ENCODE measurements at regions not wholly inside any gene's neighbourhood (a gene's known extent, or its start where the extent isn't known, plus 50 kb on each side); places are given as distances from the start of the nearest gene placed in this dataset.

DNA sequence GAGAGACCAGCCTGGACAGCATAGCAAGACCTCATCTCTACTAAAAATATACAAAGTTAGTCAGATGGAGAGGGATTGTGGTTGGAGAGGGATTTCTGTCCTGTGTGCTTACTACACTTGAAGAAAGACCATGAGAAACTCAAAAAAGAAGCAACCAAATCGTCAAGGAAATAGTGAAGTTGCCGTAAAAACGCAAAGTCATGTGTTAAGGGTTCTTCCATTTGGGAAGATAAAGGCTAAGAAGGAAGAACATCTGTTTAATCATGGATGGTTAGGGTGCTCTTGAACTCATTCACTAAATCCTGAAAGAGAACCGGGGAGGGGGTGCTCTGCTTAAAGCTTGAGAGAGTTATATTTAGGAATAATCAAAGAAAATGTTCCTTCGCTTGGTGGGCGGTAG, 59.8 kb upstream of the KDM7A start:
- 80 to 90% (median 82%) methylated on average over 6 of the region's 6 CpGs for WGBS, 3 donors
- H3K9me3 ChIP-seq (ENCODE audit: control insufficient read depth in 2 of 2, insufficient read depth in 1 of 2, low read depth in 1 of 2, low read length in 1 of 2): no peaks in the 10 kb centered on the region
- peaks cover 2 to 56% (median 10%) of the 10 kb centered on the region in 3 donors for H3K4me1 ChIP-seq (ENCODE audit: control insufficient read depth in 3 of 3, insufficient read depth in 2 of 3, low read depth in 1 of 3, low read length in 2 of 3)
- no peak overlapping the region for H3K4me3 ChIP-seq (ENCODE audit: low read depth in 1 of 3, low read length in 3 of 3)
- no peak for FAIRE-seq
- H3K27ac ChIP-seq (ENCODE audit: low read depth in 1 of 3, low read length in 2 of 3): no peak overlapping the region
- no peaks in the 10 kb centered on the region for H3K27me3 ChIP-seq (ENCODE audit: control insufficient read depth in 3 of 3, insufficient read depth in 3 of 3, low read length in 3 of 3)
- no peaks in the 10 kb centered on the region for H3K36me3 ChIP-seq (ENCODE audit: control insufficient read depth in 3 of 3, insufficient read depth in 2 of 3, low read depth in 1 of 3, low read length in 3 of 3)
- no peak for DNase-seq

DNA sequence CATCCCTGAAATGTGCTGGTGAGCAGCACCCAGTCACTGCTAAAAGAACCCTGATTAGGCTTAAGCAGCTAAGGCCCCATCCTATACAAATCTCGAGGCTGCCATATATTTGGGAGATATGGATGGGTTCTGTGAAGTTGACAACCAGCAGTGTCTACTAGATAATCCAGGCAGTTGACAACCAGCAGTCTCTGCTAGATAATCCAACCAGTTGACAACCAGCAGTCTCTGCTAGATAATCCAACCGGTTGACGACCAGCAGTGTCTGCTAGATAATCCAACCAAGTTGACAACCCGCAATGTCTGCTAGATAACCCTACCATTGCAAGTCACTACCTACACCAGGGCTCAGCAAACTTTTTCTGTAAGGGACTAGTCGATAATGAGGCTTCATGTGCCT, 58.3 kb upstream of the KDM7A start:
- Histone ChIP-seq H3K9me3 (ENCODE audit: control insufficient read depth in 2 of 2, insufficient read depth in 1 of 2, low read depth in 1 of 2, low read length in 1 of 2) (no peaks in the 10 kb centered on the region), H3K27me3 (ENCODE audit: control insufficient read depth in 3 of 3, insufficient read depth in 3 of 3, low read length in 3 of 3) (no peaks in the 10 kb centered on the region), H3K36me3 (ENCODE audit: control insufficient read depth in 3 of 3, insufficient read depth in 2 of 3, low read depth in 1 of 3, low read length in 3 of 3) (no peaks in the 10 kb centered on the region), H3K4me3 (ENCODE audit: low read depth in 1 of 3, low read length in 3 of 3) (no peak overlapping the region), H3K27ac (ENCODE audit: low read depth in 1 of 3, low read length in 2 of 3) (no peak overlapping the region), H3K4me1 (ENCODE audit: control insufficient read depth in 3 of 3, insufficient read depth in 2 of 3, low read depth in 1 of 3, low read length in 2 of 3) (peaks cover 0 to 48% (median 8%) of the 10 kb centered on the region in 3 donors)
- FAIRE-seq: no peak
- no peak for DNase-seq
- 83 to 97% (median 91%) methylated on average over 5 of the region's 5 CpGs for WGBS, 3 donors

DNA sequence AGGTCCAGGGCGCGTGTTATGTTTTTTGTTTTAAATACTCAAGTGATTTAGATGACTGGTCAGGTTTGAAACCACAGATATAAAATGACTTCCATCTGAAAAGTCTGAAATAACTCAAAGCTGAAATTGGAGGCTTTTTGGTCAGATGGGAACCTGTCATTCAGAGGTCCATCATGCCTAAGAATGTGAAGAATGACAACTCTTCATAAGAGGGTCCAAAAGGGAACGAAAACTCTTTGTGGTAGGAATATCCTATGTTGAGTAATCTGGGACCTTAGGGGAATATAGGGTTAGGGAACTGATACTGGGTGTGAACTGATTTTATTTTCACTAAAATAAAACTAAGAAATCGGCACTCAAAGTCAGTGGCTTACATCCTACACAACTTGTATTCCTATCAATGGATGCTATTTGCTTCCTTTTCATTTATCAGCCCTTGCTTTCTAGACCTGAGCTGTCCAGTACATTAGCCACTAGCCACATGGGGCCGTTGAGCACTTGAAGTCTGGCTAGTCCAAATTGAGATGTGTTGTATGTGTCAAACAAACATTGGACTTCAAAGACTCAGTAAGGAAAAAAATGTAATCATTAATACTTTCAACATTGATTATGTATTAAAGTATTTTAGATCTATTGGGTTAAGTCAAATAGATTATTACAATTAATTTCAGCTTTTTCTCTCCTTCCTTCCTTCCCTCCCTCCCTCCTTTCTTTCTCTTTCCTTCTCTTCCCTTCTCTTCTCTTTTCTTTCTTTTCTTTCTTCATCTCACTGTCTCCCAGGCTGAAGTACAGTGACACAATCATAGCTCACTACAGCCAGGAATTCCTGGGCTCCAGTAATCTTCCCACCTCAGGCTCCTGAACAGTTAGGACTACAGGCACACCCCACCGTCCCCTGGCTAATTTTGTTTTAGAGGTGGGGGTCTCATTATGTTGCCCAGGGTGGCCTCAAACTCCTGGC, 56.5 kb upstream of the KDM7A start:
- Histone ChIP-seq H3K4me3 (ENCODE audit: low read depth in 1 of 3, low read length in 3 of 3) (no peak overlapping the region), H3K27me3 (ENCODE audit: control insufficient read depth in 3 of 3, insufficient read depth in 3 of 3, low read length in 3 of 3) (no peaks in the 10 kb centered on the region), H3K9me3 (ENCODE audit: control insufficient read depth in 2 of 2, insufficient read depth in 1 of 2, low read depth in 1 of 2, low read length in 1 of 2) (no peaks in the 10 kb centered on the region), H3K4me1 (ENCODE audit: control insufficient read depth in 3 of 3, insufficient read depth in 2 of 3, low read depth in 1 of 3, low read length in 2 of 3) (peaks cover 0 to 39% (median 7%) of the 10 kb centered on the region in 3 donors), H3K36me3 (ENCODE audit: control insufficient read depth in 3 of 3, insufficient read depth in 2 of 3, low read depth in 1 of 3, low read length in 3 of 3) (no peaks in the 10 kb centered on the region), H3K27ac (ENCODE audit: low read depth in 1 of 3, low read length in 2 of 3) (peak overlapping the region; percentile 89 to 98 (median 98))
- DNase-seq (no peak), FAIRE-seq (no peak)
- WGBS, 3 donors: 66 to 76% (median 69%) methylated on average over 6 of the region's 6 CpGs

DNA sequence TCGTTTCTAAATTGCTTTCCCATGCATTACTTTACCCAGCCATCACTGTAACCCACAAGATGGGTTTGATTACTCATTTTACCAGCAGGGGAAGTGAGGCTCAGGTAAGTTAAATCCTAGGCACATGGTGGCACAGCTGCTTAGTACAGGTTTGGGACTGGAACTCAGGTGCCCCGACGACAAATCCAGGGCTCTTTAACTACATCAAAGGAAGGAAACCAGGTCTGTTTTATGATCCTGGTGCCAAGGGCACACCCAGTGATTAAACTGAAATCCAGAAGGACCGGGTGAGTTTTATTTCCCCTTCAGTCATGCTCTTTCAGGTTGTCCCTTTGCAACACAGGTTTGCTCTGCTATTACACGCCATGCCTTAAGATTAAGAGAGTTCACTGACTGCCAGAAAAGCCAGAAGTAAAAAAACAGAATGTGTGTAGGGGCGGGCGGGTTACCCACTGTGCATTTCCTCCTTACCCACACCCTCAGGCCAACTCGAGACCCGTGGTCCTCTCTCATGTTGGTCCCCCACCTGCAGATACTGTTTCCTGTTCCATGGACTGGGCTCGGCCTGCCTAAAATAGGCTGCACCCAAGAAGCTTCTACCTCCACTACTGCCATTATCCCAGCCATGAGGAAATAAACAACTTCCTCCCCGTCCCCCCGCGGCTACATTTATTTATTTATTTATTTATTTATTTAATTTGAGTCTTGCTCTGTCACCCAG, 55.1 kb upstream of the KDM7A start:
- H3K4me3 ChIP-seq (ENCODE audit: low read depth in 1 of 3, low read length in 3 of 3): peak overlapping the region in 2 of 3 donors; percentile 56 to 72
- WGBS, 3 donors: 2 to 26% (median 23%) methylated on average over 12 to 13 of the region's 13 CpGs
- FAIRE-seq (no peak), DNase-seq (peak in 1 of 2 donors; percentile 97)
- peak overlapping the region; percentile 89 to 98 (median 98) for H3K27ac ChIP-seq (ENCODE audit: low read depth in 1 of 3, low read length in 2 of 3)
- H3K36me3 ChIP-seq (ENCODE audit: control insufficient read depth in 3 of 3, insufficient read depth in 2 of 3, low read depth in 1 of 3, low read length in 3 of 3): no peaks in the 10 kb centered on the region
- H3K4me1 ChIP-seq (ENCODE audit: control insufficient read depth in 3 of 3, insufficient read depth in 2 of 3, low read depth in 1 of 3, low read length in 2 of 3): peaks cover 0 to 33% (median 7%) of the 10 kb centered on the region in 3 donors
- H3K9me3 ChIP-seq (ENCODE audit: control insufficient read depth in 2 of 2, insufficient read depth in 1 of 2, low read depth in 1 of 2, low read length in 1 of 2): no peaks in the 10 kb centered on the region
- no peaks in the 10 kb centered on the region for H3K27me3 ChIP-seq (ENCODE audit: control insufficient read depth in 3 of 3, insufficient read depth in 3 of 3, low read length in 3 of 3)

DNA sequence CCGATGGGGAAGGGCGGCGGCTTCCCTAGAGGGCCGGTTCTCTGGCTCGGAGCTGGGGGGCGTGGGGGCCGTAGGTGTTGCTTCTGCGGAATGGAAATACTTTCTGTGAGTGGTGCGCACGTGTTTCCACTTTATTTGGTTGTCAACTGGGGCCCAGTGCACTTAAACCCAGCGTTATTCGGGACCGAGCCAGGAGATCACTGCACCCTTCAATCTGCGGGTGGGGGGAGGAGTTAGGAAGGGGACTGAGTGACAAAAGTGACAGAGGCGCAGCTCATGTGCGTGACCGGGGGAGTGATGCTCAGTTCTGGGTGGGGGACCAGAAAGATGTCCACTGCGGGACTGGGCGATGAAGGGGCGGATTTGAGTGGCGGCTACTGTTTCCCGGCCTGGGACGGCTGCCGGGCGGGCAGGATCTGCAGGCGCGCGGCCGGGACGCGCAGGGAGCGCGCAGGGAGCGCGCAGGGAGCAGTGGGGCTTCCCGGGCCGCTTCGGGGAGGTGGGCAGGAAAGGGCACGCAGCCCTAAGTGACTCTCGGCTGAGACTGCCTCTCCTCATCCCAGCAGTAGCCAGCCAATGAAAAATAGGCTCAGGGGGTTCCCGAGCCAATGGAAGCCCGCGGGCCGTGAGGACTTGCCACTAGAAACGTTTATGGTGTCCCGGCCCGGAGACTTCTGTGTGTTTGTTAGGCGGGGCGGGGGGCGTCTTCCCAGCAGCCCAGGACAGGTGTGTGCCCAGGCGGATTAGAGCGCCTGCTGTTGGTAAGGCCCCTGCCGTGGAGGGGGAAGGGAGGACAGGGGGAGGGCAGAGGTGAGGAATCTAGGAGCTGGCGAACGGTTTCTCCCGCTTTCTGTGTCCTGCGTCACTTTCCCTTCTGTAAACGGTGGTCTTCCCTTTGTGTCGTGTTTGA, 54.3 kb upstream of the KDM7A start:
- H3K9me3 ChIP-seq (ENCODE audit: control insufficient read depth in 2 of 2, insufficient read depth in 1 of 2, low read depth in 1 of 2, low read length in 1 of 2): no peaks in the 10 kb centered on the region
- peak overlapping the region; percentile 89 to 98 (median 98) for H3K27ac ChIP-seq (ENCODE audit: low read depth in 1 of 3, low read length in 2 of 3)
- H3K4me1 ChIP-seq (ENCODE audit: control insufficient read depth in 3 of 3, insufficient read depth in 2 of 3, low read depth in 1 of 3, low read length in 2 of 3): peaks cover 0 to 28% (median 7%) of the 10 kb centered on the region in 3 donors
- 1 to 2% (median 1%) methylated on average over 49 to 59 of the region's 59 CpGs for WGBS, 3 donors
- no peaks in the 10 kb centered on the region for H3K36me3 ChIP-seq (ENCODE audit: control insufficient read depth in 3 of 3, insufficient read depth in 2 of 3, low read depth in 1 of 3, low read length in 3 of 3)
- H3K4me3 ChIP-seq (ENCODE audit: low read depth in 1 of 3, low read length in 3 of 3): peak overlapping the region; percentile 56 to 72 (median 56)
- no peak for FAIRE-seq
- no peaks in the 10 kb centered on the region for H3K27me3 ChIP-seq (ENCODE audit: control insufficient read depth in 3 of 3, insufficient read depth in 3 of 3, low read length in 3 of 3)
- peak; percentile 85 to 89 for DNase-seq

DNA sequence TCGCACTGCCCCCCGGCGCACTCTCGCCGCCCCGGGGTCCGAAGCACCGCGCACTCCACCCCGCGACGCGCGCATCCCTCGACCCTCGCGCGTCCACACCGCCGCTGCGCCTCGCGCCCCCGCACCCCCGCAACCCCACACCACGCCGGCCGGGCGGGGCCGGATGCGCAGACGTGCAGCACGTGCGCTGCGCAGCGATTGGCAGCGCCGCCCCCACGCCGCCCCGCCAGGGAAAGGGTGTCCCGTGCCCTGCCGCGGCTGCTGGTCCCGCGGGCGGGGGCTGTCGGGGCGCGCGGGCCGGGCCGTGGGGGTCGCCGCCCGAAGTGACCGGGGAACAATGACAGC, 53.7 kb upstream of the KDM7A start:
- H3K4me3 ChIP-seq (ENCODE audit: low read depth in 1 of 3, low read length in 3 of 3): peak overlapping the region; percentile 56 to 72 (median 56)
- DNase-seq (peak; percentile 77 to 78), FAIRE-seq (no peak)
- no peaks in the 10 kb centered on the region for H3K27me3 ChIP-seq (ENCODE audit: control insufficient read depth in 3 of 3, insufficient read depth in 3 of 3, low read length in 3 of 3)
- peaks cover 0 to 25% (median 7%) of the 10 kb centered on the region in 3 donors for H3K4me1 ChIP-seq (ENCODE audit: control insufficient read depth in 3 of 3, insufficient read depth in 2 of 3, low read depth in 1 of 3, low read length in 2 of 3)
- 0 to 1% (median 1%) methylated on average over 47 to 57 of the region's 57 CpGs for WGBS, 3 donors
- peak overlapping the region; percentile 89 to 98 (median 98) for H3K27ac ChIP-seq (ENCODE audit: low read depth in 1 of 3, low read length in 2 of 3)
- no peaks in the 10 kb centered on the region for H3K36me3 ChIP-seq (ENCODE audit: control insufficient read depth in 3 of 3, insufficient read depth in 2 of 3, low read depth in 1 of 3, low read length in 3 of 3)
- H3K9me3 ChIP-seq (ENCODE audit: control insufficient read depth in 2 of 2, insufficient read depth in 1 of 2, low read depth in 1 of 2, low read length in 1 of 2): no peaks in the 10 kb centered on the region

DNA sequence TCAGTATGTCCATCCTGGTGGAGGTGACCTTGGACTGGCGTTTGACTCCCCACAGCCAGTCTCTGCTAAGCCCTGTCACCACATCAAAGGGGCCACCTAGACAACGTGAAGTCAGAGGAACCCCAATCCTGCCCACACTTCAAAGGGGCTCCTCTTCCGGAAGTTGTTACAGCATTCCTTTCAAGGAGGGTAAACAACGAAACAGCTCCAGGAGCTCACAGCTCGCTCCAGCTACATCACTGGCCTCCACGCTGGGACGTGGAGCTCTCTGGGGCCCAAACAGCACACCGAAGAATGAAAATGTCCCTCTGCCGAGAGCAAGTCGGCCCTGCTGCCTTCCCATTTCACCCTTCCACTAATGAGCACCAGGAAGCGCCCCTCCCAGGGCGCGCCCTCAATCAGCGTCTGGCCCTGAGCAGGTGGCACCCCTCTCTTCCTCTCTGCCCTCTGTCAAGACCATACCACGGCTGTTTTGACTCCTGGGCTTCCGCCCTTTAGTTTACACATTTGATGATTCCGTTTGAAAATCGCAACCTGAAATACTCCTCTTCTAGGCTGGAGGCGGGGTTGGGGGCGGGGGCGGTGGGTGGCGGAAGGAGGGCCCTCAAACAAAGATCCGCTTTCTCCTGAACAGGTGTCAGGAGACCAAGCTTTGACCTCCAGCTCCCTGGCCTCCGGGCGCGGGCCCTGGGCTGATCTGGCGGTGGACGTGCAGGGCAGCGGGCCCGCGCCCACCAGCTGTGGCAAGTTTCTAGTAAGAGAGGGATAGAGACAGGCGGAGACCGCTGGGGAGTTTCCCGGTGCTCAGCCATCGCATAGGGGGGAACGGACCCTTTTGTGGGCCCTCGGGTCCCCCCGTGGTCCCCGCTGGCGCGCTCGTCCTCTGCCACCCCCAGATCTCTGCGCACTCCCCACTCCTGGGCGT, 53.1 kb upstream of the KDM7A start:
- whole genome bisulfite sequencing, 3 donors: 1 to 5% (median 5%) methylated on average over 38 to 44 of the region's 44 CpGs
- Histone ChIP-seq H3K4me3 (ENCODE audit: low read depth in 1 of 3, low read length in 3 of 3) (peak overlapping the region; percentile 28 to 72 (median 46)), H3K4me1 (ENCODE audit: control insufficient read depth in 3 of 3, insufficient read depth in 2 of 3, low read depth in 1 of 3, low read length in 2 of 3) (peaks cover 0 to 25% (median 7%) of the 10 kb centered on the region in 3 donors), H3K27me3 (ENCODE audit: control insufficient read depth in 3 of 3, insufficient read depth in 3 of 3, low read length in 3 of 3) (no peaks in the 10 kb centered on the region), H3K9me3 (ENCODE audit: control insufficient read depth in 2 of 2, insufficient read depth in 1 of 2, low read depth in 1 of 2, low read length in 1 of 2) (no peaks in the 10 kb centered on the region), H3K27ac (ENCODE audit: low read depth in 1 of 3, low read length in 2 of 3) (peak overlapping the region; percentile 85 to 98 (median 98)), H3K36me3 (ENCODE audit: control insufficient read depth in 3 of 3, insufficient read depth in 2 of 3, low read depth in 1 of 3, low read length in 3 of 3) (no peaks in the 10 kb centered on the region)
- FAIRE-seq (no peak), DNase-seq (peak; percentile 77 to 90)

Measured in small intestine (tissue), 7 donors.